ENCODE measurements at regions not wholly inside any gene's neighbourhood (a gene's known extent, or its start where the extent isn't known, plus 50 kb on each side); places are given as distances from the start of the nearest gene placed in this dataset.

DNA sequence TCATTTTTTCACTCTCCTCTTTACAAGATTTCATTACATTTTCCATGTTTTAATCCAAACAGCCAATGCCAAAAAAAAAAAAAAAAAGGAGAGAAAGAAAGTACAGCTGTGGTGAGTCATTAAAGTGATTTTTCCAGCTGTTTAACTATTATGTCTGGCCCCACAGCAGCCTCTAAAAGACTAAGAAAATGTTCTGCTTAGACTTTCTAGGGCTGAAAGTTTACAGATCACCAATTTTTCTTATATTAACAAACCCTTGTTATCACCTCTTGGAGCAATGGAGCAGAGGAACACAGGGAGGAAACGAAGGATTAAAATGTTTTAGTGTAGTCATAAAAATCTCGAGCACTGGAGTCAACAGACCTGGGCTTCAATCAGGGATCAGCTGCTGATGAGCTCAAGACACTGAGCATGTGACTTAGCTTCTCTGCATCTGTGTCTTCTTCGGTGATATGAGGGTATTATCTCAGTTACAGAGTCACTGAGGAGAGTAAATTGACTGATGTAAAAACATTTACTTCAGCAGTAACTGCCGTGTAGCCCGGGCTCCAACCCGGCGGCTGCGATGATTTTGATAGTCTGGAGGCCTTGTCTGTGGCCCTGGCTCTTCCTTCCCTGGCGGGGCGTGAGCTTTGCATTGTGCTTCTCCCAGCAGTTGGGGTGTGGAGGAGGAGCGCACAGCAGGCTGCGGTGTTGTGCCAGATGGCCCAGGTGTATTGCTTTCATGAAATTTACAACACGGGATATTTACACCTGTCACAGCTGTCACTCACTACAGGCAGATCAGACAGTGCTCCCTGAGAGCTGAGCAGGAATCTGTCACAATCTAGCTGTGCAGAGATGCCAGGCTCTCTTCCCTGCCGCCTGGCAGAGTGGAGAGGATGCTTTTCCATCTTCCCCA lies 298.3 kb upstream of the FZD8 start:
- TF ChIP-seq POLR2A (IDR thresholded peaks at IDR 0.05; ENCODE audit: low read depth, low read length) = no peak
- TF ChIP-seq, protein P1, sequence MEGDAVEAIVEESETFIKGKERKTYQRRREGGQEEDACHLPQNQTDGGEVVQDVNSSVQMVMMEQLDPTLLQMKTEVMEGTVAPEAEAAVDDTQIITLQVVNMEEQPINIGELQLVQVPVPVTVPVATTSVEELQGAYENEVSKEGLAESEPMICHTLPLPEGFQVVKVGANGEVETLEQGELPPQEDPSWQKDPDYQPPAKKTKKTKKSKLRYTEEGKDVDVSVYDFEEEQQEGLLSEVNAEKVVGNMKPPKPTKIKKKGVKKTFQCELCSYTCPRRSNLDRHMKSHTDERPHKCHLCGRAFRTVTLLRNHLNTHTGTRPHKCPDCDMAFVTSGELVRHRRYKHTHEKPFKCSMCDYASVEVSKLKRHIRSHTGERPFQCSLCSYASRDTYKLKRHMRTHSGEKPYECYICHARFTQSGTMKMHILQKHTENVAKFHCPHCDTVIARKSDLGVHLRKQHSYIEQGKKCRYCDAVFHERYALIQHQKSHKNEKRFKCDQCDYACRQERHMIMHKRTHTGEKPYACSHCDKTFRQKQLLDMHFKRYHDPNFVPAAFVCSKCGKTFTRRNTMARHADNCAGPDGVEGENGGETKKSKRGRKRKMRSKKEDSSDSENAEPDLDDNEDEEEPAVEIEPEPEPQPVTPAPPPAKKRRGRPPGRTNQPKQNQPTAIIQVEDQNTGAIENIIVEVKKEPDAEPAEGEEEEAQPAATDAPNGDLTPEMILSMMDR (conservative IDR thresholded peaks at IDR 0.05; ENCODE audit: low read depth, low read length) = no peak
- no peak for TF ChIP-seq RFX5 (IDR thresholded peaks at IDR 0.05; ENCODE audit: low read depth, low read length)
- TF ChIP-seq, protein P2, sequence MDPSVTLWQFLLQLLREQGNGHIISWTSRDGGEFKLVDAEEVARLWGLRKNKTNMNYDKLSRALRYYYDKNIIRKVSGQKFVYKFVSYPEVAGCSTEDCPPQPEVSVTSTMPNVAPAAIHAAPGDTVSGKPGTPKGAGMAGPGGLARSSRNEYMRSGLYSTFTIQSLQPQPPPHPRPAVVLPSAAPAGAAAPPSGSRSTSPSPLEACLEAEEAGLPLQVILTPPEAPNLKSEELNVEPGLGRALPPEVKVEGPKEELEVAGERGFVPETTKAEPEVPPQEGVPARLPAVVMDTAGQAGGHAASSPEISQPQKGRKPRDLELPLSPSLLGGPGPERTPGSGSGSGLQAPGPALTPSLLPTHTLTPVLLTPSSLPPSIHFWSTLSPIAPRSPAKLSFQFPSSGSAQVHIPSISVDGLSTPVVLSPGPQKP (IDR thresholded peaks at IDR 0.05; ENCODE audit: borderline replicate concordance, low read depth, low read length) = no peak
- TF ChIP-seq RCOR1 (IDR thresholded peaks at IDR 0.05; ENCODE audit: insufficient replicate concordance, low read length) = no peak
- no peak for TF ChIP-seq CEBPB (IDR thresholded peaks at IDR 0.05; ENCODE audit: low read depth, low read length)
- TF ChIP-seq SMC3 (IDR thresholded peaks at IDR 0.05; ENCODE audit: low read depth, low read length) = no peak
- TF ChIP-seq MAFK (IDR thresholded peaks at IDR 0.05; ENCODE audit: low read depth, low read length) = no peak

Data from IMR-90 (cell line).